ENCODE measurements at regions not wholly inside any gene's neighbourhood (a gene's known extent, or its start where the extent isn't known, plus 50 kb on each side); places are given as distances from the start of the nearest gene placed in this dataset.

DNA sequence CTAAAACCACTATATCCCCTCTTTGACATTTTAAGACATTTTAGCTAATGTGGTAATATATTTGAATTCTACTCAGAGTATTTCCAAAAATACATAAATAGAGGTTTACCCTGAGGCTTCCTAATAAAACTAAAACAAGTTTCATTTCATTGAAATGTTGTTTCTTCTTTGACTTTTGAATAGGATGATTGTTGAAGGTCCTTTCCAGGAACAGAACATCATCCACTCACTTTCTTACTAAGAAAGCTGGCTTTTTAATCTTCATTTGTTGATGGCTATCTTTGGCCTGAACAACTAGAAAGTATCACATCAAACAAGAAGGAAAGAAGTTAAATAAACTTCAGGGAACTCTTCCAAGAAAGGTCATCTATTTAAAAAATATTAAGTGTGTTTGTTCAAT lies 169.7 kb downstream of the RAP2B start:
- no peaks in the 10 kb centered on the region for H3K79me2 ChIP-seq
- H3K27ac ChIP-seq: no peak overlapping the region
- no peak overlapping the region for H3K4me2 ChIP-seq (ENCODE audit: low read length)
- no peak overlapping the region for H2AFZ ChIP-seq
- H3K27me3 ChIP-seq (ENCODE audit: control insufficient read depth, insufficient read depth, low read length): no peaks in the 10 kb centered on the region
- peaks cover 7% of the 10 kb centered on the region for H3K4me1 ChIP-seq
- no peaks in the 10 kb centered on the region for H3K36me3 ChIP-seq (ENCODE audit: control insufficient read depth, insufficient read depth, low read length)
- TF ChIP-seq, protein P1, sequence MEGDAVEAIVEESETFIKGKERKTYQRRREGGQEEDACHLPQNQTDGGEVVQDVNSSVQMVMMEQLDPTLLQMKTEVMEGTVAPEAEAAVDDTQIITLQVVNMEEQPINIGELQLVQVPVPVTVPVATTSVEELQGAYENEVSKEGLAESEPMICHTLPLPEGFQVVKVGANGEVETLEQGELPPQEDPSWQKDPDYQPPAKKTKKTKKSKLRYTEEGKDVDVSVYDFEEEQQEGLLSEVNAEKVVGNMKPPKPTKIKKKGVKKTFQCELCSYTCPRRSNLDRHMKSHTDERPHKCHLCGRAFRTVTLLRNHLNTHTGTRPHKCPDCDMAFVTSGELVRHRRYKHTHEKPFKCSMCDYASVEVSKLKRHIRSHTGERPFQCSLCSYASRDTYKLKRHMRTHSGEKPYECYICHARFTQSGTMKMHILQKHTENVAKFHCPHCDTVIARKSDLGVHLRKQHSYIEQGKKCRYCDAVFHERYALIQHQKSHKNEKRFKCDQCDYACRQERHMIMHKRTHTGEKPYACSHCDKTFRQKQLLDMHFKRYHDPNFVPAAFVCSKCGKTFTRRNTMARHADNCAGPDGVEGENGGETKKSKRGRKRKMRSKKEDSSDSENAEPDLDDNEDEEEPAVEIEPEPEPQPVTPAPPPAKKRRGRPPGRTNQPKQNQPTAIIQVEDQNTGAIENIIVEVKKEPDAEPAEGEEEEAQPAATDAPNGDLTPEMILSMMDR (IDR thresholded peaks at IDR 0.05): no peak
- H3K9ac ChIP-seq: no peak overlapping the region
- no peaks in the 10 kb centered on the region for H3K9me3 ChIP-seq (ENCODE audit: control insufficient read depth, low read length)
- no peak overlapping the region for H3K4me3 ChIP-seq (ENCODE audit: low read depth, low read length)

DNA sequence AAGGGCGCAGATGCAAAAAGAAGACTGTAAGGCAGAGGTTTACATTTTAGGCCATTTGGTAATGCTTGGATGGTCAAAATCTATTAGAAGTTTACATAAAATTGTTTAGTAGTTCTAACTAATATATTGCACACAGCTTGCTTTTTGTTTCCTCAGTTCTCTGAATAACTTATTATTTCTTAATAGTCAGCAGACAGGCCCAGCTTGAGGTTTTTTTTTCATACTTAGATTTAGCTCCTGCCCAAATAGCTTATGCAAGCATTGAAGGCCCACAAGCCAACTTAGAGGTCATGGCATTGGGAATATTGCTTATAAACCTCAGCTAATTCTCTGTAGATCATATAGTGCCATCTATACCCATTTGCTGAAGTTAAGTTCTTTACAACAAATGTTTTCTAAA lies 172.5 kb downstream of the RAP2B start:
- Histone ChIP-seq H3K27me3 (ENCODE audit: control insufficient read depth, insufficient read depth, low read length) (no peaks in the 10 kb centered on the region), H3K9me3 (ENCODE audit: control insufficient read depth, low read length) (no peaks in the 10 kb centered on the region), H3K9ac (no peak overlapping the region), H3K27ac (no peak overlapping the region), H3K4me3 (ENCODE audit: low read depth, low read length) (no peak overlapping the region), H3K36me3 (ENCODE audit: control insufficient read depth, insufficient read depth, low read length) (no peaks in the 10 kb centered on the region), H3K4me1 (peaks cover 16% of the 10 kb centered on the region), H3K79me2 (no peaks in the 10 kb centered on the region), H3K4me2 (ENCODE audit: low read length) (no peak overlapping the region), H2AFZ (peak overlapping the region; percentile 34)
- TF ChIP-seq, protein P1 (IDR thresholded peaks at IDR 0.05): no peak

DNA sequence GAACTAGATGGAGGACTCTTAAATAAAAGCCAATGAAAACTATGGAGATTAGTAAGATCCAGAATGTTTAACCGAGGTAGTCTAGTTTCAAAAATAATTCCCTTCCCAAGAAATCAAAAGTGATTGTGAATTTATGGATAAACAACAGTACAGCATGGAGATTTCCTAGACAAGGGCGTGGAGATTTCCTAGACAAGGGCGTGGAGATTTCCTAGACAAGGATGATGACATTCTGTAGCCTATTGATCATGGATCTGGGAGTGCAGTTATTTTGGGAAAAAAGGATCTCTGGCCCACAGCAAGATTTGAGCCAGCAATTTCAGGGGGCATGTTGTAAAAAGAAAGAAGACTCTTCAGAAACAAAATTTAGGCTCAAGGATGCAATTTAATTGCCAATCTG lies 175.3 kb downstream of the RAP2B start:
- H3K36me3 ChIP-seq (ENCODE audit: control insufficient read depth, insufficient read depth, low read length): no peaks in the 10 kb centered on the region
- H3K9me3 ChIP-seq (ENCODE audit: control insufficient read depth, low read length): no peaks in the 10 kb centered on the region
- no peak overlapping the region for H3K27ac ChIP-seq
- H3K27me3 ChIP-seq (ENCODE audit: control insufficient read depth, insufficient read depth, low read length): no peaks in the 10 kb centered on the region
- no peak overlapping the region for H3K9ac ChIP-seq
- no peak overlapping the region for H3K4me3 ChIP-seq (ENCODE audit: low read depth, low read length)
- no peaks in the 10 kb centered on the region for H3K79me2 ChIP-seq
- H3K4me2 ChIP-seq (ENCODE audit: low read length): no peak overlapping the region
- TF ChIP-seq, protein P1 (IDR thresholded peaks at IDR 0.05): no peak
- H2AFZ ChIP-seq: no peak overlapping the region
- peaks cover 16% of the 10 kb centered on the region for H3K4me1 ChIP-seq

DNA sequence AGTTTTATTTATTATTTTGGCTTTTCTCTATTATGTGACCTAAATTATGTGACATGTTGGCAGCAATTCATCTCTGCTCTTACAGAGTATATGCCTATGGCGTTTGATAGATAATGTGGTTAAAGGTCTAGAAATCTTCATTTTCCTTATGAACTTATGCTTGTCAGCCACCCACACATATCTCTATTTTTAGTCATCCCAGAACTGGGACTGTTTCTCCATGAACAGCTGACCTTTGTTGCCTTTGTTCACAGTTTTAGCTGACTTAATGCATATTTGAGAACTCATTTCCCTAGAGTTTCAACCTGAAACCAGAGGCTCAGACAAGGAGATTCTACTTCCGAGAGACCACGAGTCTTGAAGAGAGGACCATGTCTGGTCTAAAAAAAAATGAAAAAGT lies 176.5 kb downstream of the RAP2B start:
- H3K9me3 ChIP-seq (ENCODE audit: control insufficient read depth, low read length): no peaks in the 10 kb centered on the region
- H3K4me3 ChIP-seq (ENCODE audit: low read depth, low read length): no peak overlapping the region
- TF ChIP-seq, protein P1 (IDR thresholded peaks at IDR 0.05): no peak
- H3K27me3 ChIP-seq (ENCODE audit: control insufficient read depth, insufficient read depth, low read length): no peaks in the 10 kb centered on the region
- peak overlapping the region; percentile 62 for H2AFZ ChIP-seq
- H3K79me2 ChIP-seq: no peaks in the 10 kb centered on the region
- H3K27ac ChIP-seq: peak overlapping the region; percentile 76
- no peak overlapping the region for H3K9ac ChIP-seq
- peaks cover 16% of the 10 kb centered on the region for H3K4me1 ChIP-seq
- no peaks in the 10 kb centered on the region for H3K36me3 ChIP-seq (ENCODE audit: control insufficient read depth, insufficient read depth, low read length)
- H3K4me2 ChIP-seq (ENCODE audit: low read length): no peak overlapping the region

- Histone ChIP-seq H3K27me3 (ENCODE audit: control insufficient read depth, insufficient read depth, low read length) (no peaks in the 10 kb centered on the region), H3K9me3 (ENCODE audit: control insufficient read depth, low read length) (no peaks in the 10 kb centered on the region), H3K4me3 (ENCODE audit: low read depth, low read length) (no peak overlapping the region), H3K4me2 (ENCODE audit: low read length) (no peak overlapping the region), H3K79me2 (no peaks in the 10 kb centered on the region), H3K9ac (no peak overlapping the region), H3K27ac (peak overlapping the region; percentile 76), H3K36me3 (ENCODE audit: control insufficient read depth, insufficient read depth, low read length) (no peaks in the 10 kb centered on the region), H3K4me1 (peaks cover 16% of the 10 kb centered on the region), H2AFZ (peak overlapping the region; percentile 62)
- TF ChIP-seq, protein P1 (IDR thresholded peaks at IDR 0.05): no peak
Observed at GRCh38 chr3:153339065-153339464, 177.0 kb downstream of the RAP2B start.

Measured in parathyroid adenoma (tissue), 2 donors.